SK-N-SH (cell line): ENCODE measurements at regions not wholly inside any gene's neighbourhood (a gene's known extent, or its start where the extent isn't known, plus 50 kb on each side); places are given as distances from the start of the nearest gene placed in this dataset.

ENCODE experiments used
- CTCF ChIA-PET: fragments of 300-600, 350-600 bp; formaldehyde crosslinking; extraction: SDS; loops from one replicate; lab custom pipeline; 2021; lab: Yijun Ruan, JAX
- POLR2A ChIA-PET: fragments of 350-600 bp; sonication (Branson Sonifier 250); formaldehyde crosslinking; extraction: SDS; loops from one replicate; lab custom pipeline; 2020; ENCODE audit warnings: antibody characterized with exemption, inconsistent platforms; lab: Yijun Ruan, JAX
- DNase-seq: peaks from one replicate; pipeline ENCODE4 v3.0.0; 2012
- H2AFZ ChIP-seq: fragments of 200-600 bp; sonication (generic); 2 replicates; pipeline ENCODE4 v1.8.1; 2016; ENCODE audit warnings: antibody characterized with exemption, mild to moderate bottlenecking, low read depth
- H3F3A ChIP-seq: fragments of 200-600 bp; sonication (generic); replicated peaks from 2 replicates; pipeline ENCODE3; 2016; ENCODE audit warnings: antibody characterized with exemption, mild to moderate bottlenecking; ENCODE audit not compliant: insufficient read depth
- H3K27ac ChIP-seq, 2 experiments: fragments of 200-500 bp in 1 of 2; fragments of 200-600 bp in 1 of 2; sonication (Bioruptor generic) in 1 of 2; sonication (generic), shearing (Covaris generic) in 1 of 2; 2 replicates each; pipeline versions ENCODE4 v1.5.1 to v1.6.1; 2014 to 2016; ENCODE audit warnings: low read depth in 2 of 2, inconsistent platforms in 1 of 2, low read length in 1 of 2, mild to moderate bottlenecking in 1 of 2, mixed read lengths in 1 of 2
- H3K27me3 ChIP-seq: fragments of 200-600 bp; sonication (generic), shearing (Covaris generic); 2 replicates; pipeline ENCODE4 v1.6.1; 2016; ENCODE audit warnings: mixed run types; ENCODE audit not compliant: insufficient read depth
- H3K36me3 ChIP-seq, 2 experiments: fragments of 200-500 bp in 1 of 2; fragments of 200-600 bp in 1 of 2; sonication (Bioruptor generic) in 1 of 2; sonication (generic) in 1 of 2; replicated peaks in 1 of 2; 2 replicates each; pipeline versions ENCODE3 to v1.5.1; 2014 to 2016; ENCODE audit warnings: low read length in 1 of 2, mild to moderate bottlenecking in 1 of 2; ENCODE audit not compliant: insufficient read depth in 2 of 2, control insufficient read depth in 1 of 2
- H3K4me1 ChIP-seq, 2 experiments: fragments of 200-500 bp in 1 of 2; fragments of 200-600 bp in 1 of 2; sonication (Bioruptor generic) in 1 of 2; sonication (generic), shearing (Covaris generic) in 1 of 2; 2 replicates each; pipeline versions ENCODE4 v1.5.1 to v1.6.1; 2014 to 2016; ENCODE audit warnings: low read depth in 1 of 2, low read length in 1 of 2, mixed run types in 1 of 2; ENCODE audit not compliant: insufficient read depth in 2 of 2, control insufficient read depth in 1 of 2
- H3K4me2 ChIP-seq: fragments of 200-600 bp; sonication (generic), shearing (Covaris generic); 2 replicates; pipeline ENCODE4 v1.6.1; 2017; ENCODE audit warnings: mixed run types
- H3K4me3 ChIP-seq, 2 experiments: fragments of 200-500 bp in 1 of 2; fragments of 200-600 bp in 1 of 2; sonication (Bioruptor generic) in 1 of 2; sonication (generic), shearing (Covaris generic) in 1 of 2; 2 replicates each; pipeline versions ENCODE4 v1.5.1 to v1.8.1; 2014 to 2016; ENCODE audit warnings: low read depth in 2 of 2, inconsistent platforms in 1 of 2, low read length in 1 of 2, mild to moderate bottlenecking in 1 of 2, mixed read lengths in 1 of 2, moderate library complexity in 1 of 2
- H3K79me2 ChIP-seq: fragments of 200-600 bp; sonication (generic); 2 replicates; pipeline ENCODE4 v1.8.1; 2017; ENCODE audit warnings: mild to moderate bottlenecking; ENCODE audit not compliant: insufficient read depth
- H3K9ac ChIP-seq: fragments of 200-600 bp; sonication (generic); 2 replicates; pipeline ENCODE4 v1.6.1; 2017; ENCODE audit warnings: mixed run types
- H3K9me2 ChIP-seq: fragments of 200-600 bp; sonication (generic); 2 replicates; pipeline ENCODE4 v1.6.1; 2017; ENCODE audit warnings: mixed run types
- H3K9me3 ChIP-seq: fragments of 200-600 bp; sonication (generic); 2 replicates; pipeline ENCODE4 v1.6.1; 2017; ENCODE audit warnings: mixed run types, mild to moderate bottlenecking, moderate library complexity
- H4K20me1 ChIP-seq: fragments of 200-600 bp; sonication (generic); 2 replicates; pipeline ENCODE4 v1.6.1; 2017; ENCODE audit warnings: mild to moderate bottlenecking, mixed run types; ENCODE audit not compliant: insufficient read depth
- GABPA ChIP-seq: IDR thresholded peaks from 2 replicates; pipeline ENCODE4 v1.4.0; 2012; ENCODE audit warnings: low read depth, mild to moderate bottlenecking
- GATA2 ChIP-seq: sonication (generic); formaldehyde crosslinking; IDR thresholded peaks from 2 replicates; pipeline ENCODE4 v1.5.0; 2020; ENCODE audit warnings: mild to moderate bottlenecking, missing genetic modification reagents
- IRF3 ChIP-seq: fragments of 150-350 bp; IDR thresholded peaks from 2 replicates; pipeline ENCODE4 v1.6.1; 2016; ENCODE audit warnings: mild to moderate bottlenecking, low read depth, low read length
- JUND ChIP-seq: IDR thresholded peaks from 2 replicates; pipeline ENCODE4 v1.4.0; 2012
- MAX ChIP-seq: IDR thresholded peaks from 2 replicates; pipeline ENCODE4 v1.4.0; 2012; ENCODE audit warnings: low read depth
- MEF2A ChIP-seq: IDR thresholded peaks from 2 replicates; pipeline ENCODE4 v1.4.0; 2012; ENCODE audit warnings: low read depth, borderline replicate concordance
- NFIC ChIP-seq: IDR thresholded peaks from 2 replicates; pipeline ENCODE4 v1.4.0; 2012; ENCODE audit warnings: borderline replicate concordance
- PBX3 ChIP-seq: IDR thresholded peaks from 2 replicates; pipeline ENCODE4; 2012
- RCOR1 ChIP-seq: fragments of 150-350 bp; IDR thresholded peaks from 2 replicates; pipeline ENCODE4 v1.6.1; 2017; ENCODE audit warnings: antibody characterized with exemption, low read length
- REST ChIP-seq: IDR thresholded peaks from 2 replicates; pipeline ENCODE4 v1.6.1; 2012; ENCODE audit warnings: mild to moderate bottlenecking, low read depth, low read length, moderate library complexity
- RXRA ChIP-seq: IDR thresholded peaks from 2 replicates; pipeline ENCODE4 v1.4.0; 2012; ENCODE audit warnings: low read depth, mild to moderate bottlenecking, borderline replicate concordance
- TAF1 ChIP-seq: IDR thresholded peaks from 2 replicates; pipeline ENCODE4 v1.6.1; 2012; ENCODE audit warnings: low read depth, mild to moderate bottlenecking, low read length, moderate library complexity, borderline replicate concordance
- YY1 ChIP-seq: IDR thresholded peaks from 2 replicates; pipeline ENCODE4 v1.4.0; 2012; ENCODE audit warnings: low read depth, mild to moderate bottlenecking
- WGBS: methylation state at CpG from one replicate; pipeline ENCODE4 v1.1.6; 2017; ENCODE audit warnings: low lambda C conversion rate; 5-methylcytosine and 5-hydroxymethylcytosine counted together

GRCh38 chr4:178554352-178554751, 1112.1 kb upstream of the AGA start (continued):
- no peak for TF ChIP-seq RXRA
- TF ChIP-seq YY1: no peak

GRCh38 chr4:178556796-178557195, 1114.6 kb upstream of the AGA start:
- Histone ChIP-seq H3K9ac (no peak overlapping the region), H3K4me3 (no peak overlapping the region), H3K9me2 (no peaks in the 10 kb centered on the region), H3K4me1 (no peaks in the 10 kb centered on the region), H3K27ac (no peak overlapping the region), H2AFZ (no peak overlapping the region), H3K79me2 (no peaks in the 10 kb centered on the region), H3F3A (no peaks in the 10 kb centered on the region), H3K4me2 (no peak overlapping the region), H3K36me3 (no peaks in the 10 kb centered on the region), H4K20me1 (no peaks in the 10 kb centered on the region), H3K9me3 (no peaks in the 10 kb centered on the region), H3K27me3 (0 out of 2 replicates have a peak, but pooled peaks cover 5% of the 10 kb centered on the region)
- CTCF ChIA-PET: no interaction called here
- no peak for DNase-seq
- no peak for TF ChIP-seq JUND
- TF ChIP-seq RXRA: no peak
- no peak for TF ChIP-seq RCOR1
- TF ChIP-seq TAF1: no peak
- no peak for TF ChIP-seq PBX3
- TF ChIP-seq GATA2: no peak
- TF ChIP-seq NFIC: no peak
- TF ChIP-seq YY1: no peak
- TF ChIP-seq MEF2A: no peak
- TF ChIP-seq MAX: no peak
- no peak for TF ChIP-seq GABPA
- TF ChIP-seq REST: no peak
- TF ChIP-seq IRF3: no peak
- POLR2A ChIA-PET: no interaction called here
- WGBS: 21% methylated on average over 2 of the region's 2 CpGs
